ENCODE measurements at regions not wholly inside any gene's neighbourhood (a gene's known extent, or its start where the extent isn't known, plus 50 kb on each side); places are given as distances from the start of the nearest gene placed in this dataset.

DNA sequence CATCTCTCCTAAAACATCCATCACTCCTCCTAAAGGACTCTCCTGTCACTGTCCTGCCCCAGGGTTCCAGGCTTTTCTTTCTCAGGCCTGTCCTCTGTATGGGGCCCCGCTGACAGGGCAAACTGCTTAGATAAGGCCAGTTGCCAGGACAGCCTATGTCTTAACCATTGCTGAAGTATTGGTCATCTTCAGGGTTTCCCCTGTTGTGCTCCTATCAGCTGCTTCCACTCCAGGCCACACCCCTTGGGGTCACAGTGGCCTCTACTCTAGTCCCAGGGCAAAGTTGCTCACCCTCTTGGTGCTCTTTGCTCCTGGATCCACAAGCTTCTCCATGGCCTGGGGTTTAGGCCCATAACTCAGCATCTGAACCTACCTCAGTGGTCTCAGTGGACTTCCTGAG is 138.0 kb upstream of the PJA1 start:
- DNase-seq (ENCODE audit: low read depth) = no peak
- Histone ChIP-seq H3K4me3 (ENCODE audit: low read length) (no peak overlapping the region), H3K9me3 (ENCODE audit: control insufficient read depth, low read length) (no peaks in the 10 kb centered on the region), H3K9ac (ENCODE audit: low read length) (no peak overlapping the region), H3K27me3 (replicated peaks; ENCODE audit: control insufficient read depth, insufficient read depth, low read length) (peaks cover 56% of the 10 kb centered on the region), H3K4me1 (ENCODE audit: control insufficient read depth, insufficient read depth, low read length) (peaks cover 13% of the 10 kb centered on the region), H3K36me3 (ENCODE audit: control insufficient read depth, insufficient read depth, low read length, severe bottlenecking) (no peaks in the 10 kb centered on the region)

DNA sequence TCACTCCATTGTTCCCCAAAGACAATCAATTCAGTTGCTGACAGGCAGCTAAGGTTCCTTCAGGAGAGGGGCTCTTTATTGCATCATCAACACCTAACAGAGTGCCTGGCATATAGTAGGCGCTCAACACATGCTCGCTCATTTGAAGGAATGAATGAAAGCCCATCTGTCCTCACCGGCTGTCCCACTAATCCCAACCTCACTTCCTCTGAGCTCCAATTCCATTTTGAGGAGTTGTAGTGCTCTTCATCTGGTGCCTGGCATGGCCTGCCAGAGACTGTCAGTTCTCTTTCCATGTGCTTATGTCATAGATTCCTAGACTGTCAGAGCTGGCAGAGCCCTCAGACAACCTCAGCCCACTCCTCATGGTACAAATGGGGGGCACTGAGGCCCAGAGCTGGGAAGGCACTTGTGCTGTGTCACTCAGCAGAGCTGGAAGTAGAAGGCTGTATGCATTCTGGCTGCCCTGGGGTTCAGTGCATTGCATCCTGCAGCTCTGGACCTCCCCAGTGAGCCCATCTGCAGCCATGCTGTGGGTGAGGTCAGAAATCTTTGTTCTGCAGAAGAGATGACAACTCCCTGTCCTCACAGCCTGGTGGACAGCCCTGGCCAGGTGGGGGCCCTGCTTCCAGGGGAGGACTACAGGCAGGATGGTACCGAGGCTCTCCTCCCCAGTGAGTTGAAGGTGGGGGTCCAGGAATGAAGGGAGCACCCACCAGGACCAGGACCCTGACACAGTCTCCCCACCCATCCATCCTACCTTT is 134.9 kb upstream of the PJA1 start:
- H3K27me3 ChIP-seq (replicated peaks; ENCODE audit: control insufficient read depth, insufficient read depth, low read length) = peaks cover 47% of the 10 kb centered on the region
- no peak overlapping the region for H3K4me3 ChIP-seq (ENCODE audit: low read length)
- peaks cover 13% of the 10 kb centered on the region for H3K4me1 ChIP-seq (ENCODE audit: control insufficient read depth, insufficient read depth, low read length)
- no peak overlapping the region for H3K9ac ChIP-seq (ENCODE audit: low read length)
- no peak for DNase-seq (ENCODE audit: low read depth)
- no peaks in the 10 kb centered on the region for H3K9me3 ChIP-seq (ENCODE audit: control insufficient read depth, low read length)
- H3K36me3 ChIP-seq (ENCODE audit: control insufficient read depth, insufficient read depth, low read length, severe bottlenecking) = no peaks in the 10 kb centered on the region

GRCh38 chrX:69299285-69299684 is 134.0 kb upstream of the PJA1 start:
- Histone ChIP-seq H3K27me3 (replicated peaks; ENCODE audit: control insufficient read depth, insufficient read depth, low read length) (peaks cover 47% of the 10 kb centered on the region), H3K9ac (ENCODE audit: low read length) (no peak overlapping the region), H3K4me3 (ENCODE audit: low read length) (no peak overlapping the region), H3K4me1 (ENCODE audit: control insufficient read depth, insufficient read depth, low read length) (peaks cover 13% of the 10 kb centered on the region), H3K9me3 (ENCODE audit: control insufficient read depth, low read length) (no peaks in the 10 kb centered on the region), H3K36me3 (ENCODE audit: control insufficient read depth, insufficient read depth, low read length, severe bottlenecking) (no peaks in the 10 kb centered on the region)
- DNase-seq (ENCODE audit: low read depth) = no peak

DNA sequence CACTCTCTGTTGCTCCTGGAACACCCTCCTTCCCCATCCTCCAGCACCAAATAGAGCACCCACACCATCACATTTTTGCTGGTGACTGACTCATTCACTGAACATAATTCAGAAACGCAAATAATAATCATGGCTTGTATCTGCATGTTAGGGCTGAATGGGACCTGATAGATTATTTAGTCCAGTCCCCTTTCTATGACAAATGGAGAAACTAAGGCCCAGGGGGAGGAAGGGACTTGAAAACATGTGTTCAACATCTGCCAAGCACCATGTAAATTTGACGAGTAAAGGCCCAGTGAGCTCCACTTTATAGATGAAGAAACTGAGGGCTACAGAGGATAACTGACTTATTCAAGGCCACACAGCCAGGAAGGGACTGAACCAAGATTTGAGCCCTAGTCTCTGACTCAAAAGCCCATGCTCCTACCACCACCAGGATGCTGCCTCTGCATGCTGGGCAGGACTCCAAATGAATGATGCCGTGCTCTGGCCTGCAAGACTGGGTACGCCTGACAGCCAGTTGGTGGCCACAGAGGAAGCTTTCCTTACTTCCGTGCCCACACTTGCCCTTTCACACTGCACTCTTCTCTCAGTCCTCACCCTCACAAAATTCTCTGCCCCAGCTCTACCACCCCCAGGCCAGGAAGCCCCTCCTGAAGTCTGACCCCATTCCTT is 133.3 kb upstream of the PJA1 start:
- no peak for DNase-seq (ENCODE audit: low read depth)
- Histone ChIP-seq H3K4me3 (ENCODE audit: low read length) (no peak overlapping the region), H3K27me3 (replicated peaks; ENCODE audit: control insufficient read depth, insufficient read depth, low read length) (peaks cover 43% of the 10 kb centered on the region), H3K9ac (ENCODE audit: low read length) (no peak overlapping the region), H3K36me3 (ENCODE audit: control insufficient read depth, insufficient read depth, low read length, severe bottlenecking) (no peaks in the 10 kb centered on the region), H3K9me3 (ENCODE audit: control insufficient read depth, low read length) (no peaks in the 10 kb centered on the region), H3K4me1 (ENCODE audit: control insufficient read depth, insufficient read depth, low read length) (peaks cover 13% of the 10 kb centered on the region)

DNA sequence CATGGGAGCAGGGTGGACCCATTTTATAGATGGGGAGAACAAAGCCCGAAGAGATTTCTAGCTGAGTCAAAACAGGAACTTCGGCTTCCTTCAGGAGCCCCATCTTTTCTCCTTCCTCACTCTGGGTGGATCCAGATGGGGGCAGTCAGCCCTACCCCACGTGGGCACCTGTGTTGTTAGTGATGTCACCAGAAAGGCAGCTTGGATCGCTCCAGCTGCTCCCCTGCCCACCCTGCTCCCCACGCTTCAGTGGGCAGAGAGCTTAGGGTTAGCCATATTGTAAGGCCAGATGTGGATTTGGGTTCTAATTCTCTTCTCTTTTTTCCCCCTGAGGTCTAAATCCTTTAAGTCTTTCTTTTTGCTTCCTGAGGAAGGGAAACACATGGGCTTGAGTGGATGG is 132.3 kb upstream of the PJA1 start:
- DNase-seq (ENCODE audit: low read depth) = no peak
- H3K27me3 ChIP-seq (replicated peaks; ENCODE audit: control insufficient read depth, insufficient read depth, low read length) = peaks cover 41% of the 10 kb centered on the region
- H3K36me3 ChIP-seq (ENCODE audit: control insufficient read depth, insufficient read depth, low read length, severe bottlenecking) = no peaks in the 10 kb centered on the region
- peaks cover 8% of the 10 kb centered on the region for H3K4me1 ChIP-seq (ENCODE audit: control insufficient read depth, insufficient read depth, low read length)
- H3K4me3 ChIP-seq (ENCODE audit: low read length) = no peak overlapping the region
- H3K9ac ChIP-seq (ENCODE audit: low read length) = no peak overlapping the region
- H3K9me3 ChIP-seq (ENCODE audit: control insufficient read depth, low read length) = no peaks in the 10 kb centered on the region

- no peaks in the 10 kb centered on the region for H3K9me3 ChIP-seq (ENCODE audit: control insufficient read depth, low read length)
- no peak overlapping the region for H3K9ac ChIP-seq (ENCODE audit: low read length)
- H3K36me3 ChIP-seq (ENCODE audit: control insufficient read depth, insufficient read depth, low read length, severe bottlenecking) = no peaks in the 10 kb centered on the region
- H3K27me3 ChIP-seq (replicated peaks; ENCODE audit: control insufficient read depth, insufficient read depth, low read length) = peaks cover 33% of the 10 kb centered on the region
- DNase-seq (ENCODE audit: low read depth) = no peak
- H3K4me3 ChIP-seq (ENCODE audit: low read length) = no peak overlapping the region
- peaks cover 10% of the 10 kb centered on the region for H3K4me1 ChIP-seq (ENCODE audit: control insufficient read depth, insufficient read depth, low read length)
Observed at GRCh38 chrX:69293776-69294601, 128.7 kb upstream of the PJA1 start.

DNA sequence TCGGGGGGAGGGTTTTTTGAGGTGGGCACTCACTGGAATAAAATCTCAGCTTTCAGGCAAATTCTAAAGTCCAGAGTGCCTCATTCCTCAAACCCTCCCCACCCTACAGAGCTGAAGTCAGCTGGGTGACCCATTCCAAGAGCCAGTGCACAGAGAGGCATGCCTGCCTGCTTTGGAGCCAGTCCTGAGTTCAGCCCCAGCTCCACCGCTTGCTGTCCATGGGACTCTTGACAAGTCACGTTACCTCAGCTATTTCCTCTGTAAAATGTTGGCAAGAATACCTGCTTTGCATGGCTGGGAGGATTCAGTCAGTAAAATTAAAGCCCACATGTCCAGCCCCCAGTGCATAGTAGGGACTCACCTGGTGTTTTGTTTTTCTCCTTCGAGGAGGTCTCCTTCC is 125.9 kb upstream of the PJA1 start:
- peaks cover 43% of the 10 kb centered on the region for H3K27me3 ChIP-seq (replicated peaks; ENCODE audit: control insufficient read depth, insufficient read depth, low read length)
- no peak overlapping the region for H3K9ac ChIP-seq (ENCODE audit: low read length)
- no peak overlapping the region for H3K4me3 ChIP-seq (ENCODE audit: low read length)
- no peaks in the 10 kb centered on the region for H3K9me3 ChIP-seq (ENCODE audit: control insufficient read depth, low read length)
- no peak for DNase-seq (ENCODE audit: low read depth)
- no peaks in the 10 kb centered on the region for H3K36me3 ChIP-seq (ENCODE audit: control insufficient read depth, insufficient read depth, low read length, severe bottlenecking)
- peaks cover 14% of the 10 kb centered on the region for H3K4me1 ChIP-seq (ENCODE audit: control insufficient read depth, insufficient read depth, low read length)

- DNase-seq (ENCODE audit: low read depth) = no peak
- peaks cover 45% of the 10 kb centered on the region for H3K27me3 ChIP-seq (replicated peaks; ENCODE audit: control insufficient read depth, insufficient read depth, low read length)
- H3K36me3 ChIP-seq (ENCODE audit: control insufficient read depth, insufficient read depth, low read length, severe bottlenecking) = no peaks in the 10 kb centered on the region
- H3K4me3 ChIP-seq (ENCODE audit: low read length) = no peak overlapping the region
- H3K9me3 ChIP-seq (ENCODE audit: control insufficient read depth, low read length) = no peaks in the 10 kb centered on the region
- peaks cover 21% of the 10 kb centered on the region for H3K4me1 ChIP-seq (ENCODE audit: control insufficient read depth, insufficient read depth, low read length)
- no peak overlapping the region for H3K9ac ChIP-seq (ENCODE audit: low read length)
Observed at GRCh38 chrX:69290292-69290691, 125.0 kb upstream of the PJA1 start.

DNA sequence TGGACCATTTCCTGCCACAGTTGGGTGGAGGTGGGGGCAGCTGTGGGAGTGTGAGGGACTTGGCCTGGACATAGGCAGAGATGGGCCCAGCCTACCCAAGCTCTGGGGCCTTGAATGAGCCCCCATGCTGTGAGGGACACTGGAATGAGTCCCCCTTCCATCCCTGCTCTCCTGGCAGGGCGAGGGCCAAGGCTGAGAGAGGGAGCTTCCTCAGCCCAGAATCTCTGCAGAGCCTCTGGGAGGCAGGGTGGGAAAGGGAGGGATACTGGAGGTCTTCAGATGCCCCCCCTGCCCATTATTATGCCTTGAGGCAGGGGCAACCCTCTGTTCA is 124.5 kb upstream of the PJA1 start:
- peaks cover 26% of the 10 kb centered on the region for H3K4me1 ChIP-seq (ENCODE audit: control insufficient read depth, insufficient read depth, low read length)
- H3K27me3 ChIP-seq (replicated peaks; ENCODE audit: control insufficient read depth, insufficient read depth, low read length) = peaks cover 45% of the 10 kb centered on the region
- no peaks in the 10 kb centered on the region for H3K36me3 ChIP-seq (ENCODE audit: control insufficient read depth, insufficient read depth, low read length, severe bottlenecking)
- no peak overlapping the region for H3K9ac ChIP-seq (ENCODE audit: low read length)
- no peak overlapping the region for H3K4me3 ChIP-seq (ENCODE audit: low read length)
- DNase-seq (ENCODE audit: low read depth) = no peak
- H3K9me3 ChIP-seq (ENCODE audit: control insufficient read depth, low read length) = no peaks in the 10 kb centered on the region

DNA sequence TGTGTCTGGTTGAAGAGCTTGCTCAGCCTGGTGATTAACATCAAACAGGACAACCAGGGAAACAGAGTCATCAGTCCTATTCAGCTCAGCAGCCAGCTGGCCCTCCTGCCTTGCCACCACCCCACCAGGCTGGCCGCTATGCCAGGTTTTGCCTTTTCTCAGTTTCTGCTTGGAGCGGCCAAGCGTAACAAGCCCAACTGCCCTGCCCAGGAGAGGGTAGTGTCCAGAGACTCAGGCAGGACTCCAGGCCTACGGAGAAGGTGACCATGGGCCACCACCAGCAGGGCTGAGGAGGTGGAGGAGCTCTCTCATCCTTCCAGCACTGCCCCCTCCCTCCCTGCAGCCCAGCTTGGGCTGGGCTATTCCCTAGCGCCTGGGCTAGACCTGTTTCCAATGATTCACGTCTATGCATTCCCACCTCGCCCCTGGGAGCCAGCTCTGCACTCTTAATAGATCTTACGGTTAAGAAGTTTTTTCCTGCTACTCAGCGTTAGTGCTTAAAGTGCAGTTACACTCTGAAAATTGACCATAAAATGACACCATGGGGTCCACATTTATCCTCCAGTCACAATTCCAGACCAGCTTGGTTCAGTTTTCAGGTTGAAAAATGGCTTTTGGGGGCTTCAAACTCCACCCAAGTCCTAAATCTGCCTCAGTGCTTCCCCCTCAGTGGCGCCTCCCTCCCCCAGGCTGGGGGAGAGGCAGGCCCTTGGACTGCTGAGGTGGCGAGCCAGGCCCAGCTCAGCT is 124.0 kb upstream of the PJA1 start:
- Histone ChIP-seq H3K36me3 (ENCODE audit: control insufficient read depth, insufficient read depth, low read length, severe bottlenecking) (no peaks in the 10 kb centered on the region), H3K9ac (ENCODE audit: low read length) (no peak overlapping the region), H3K27me3 (replicated peaks; ENCODE audit: control insufficient read depth, insufficient read depth, low read length) (peaks cover 45% of the 10 kb centered on the region), H3K4me1 (ENCODE audit: control insufficient read depth, insufficient read depth, low read length) (peaks cover 26% of the 10 kb centered on the region), H3K9me3 (ENCODE audit: control insufficient read depth, low read length) (no peaks in the 10 kb centered on the region), H3K4me3 (ENCODE audit: low read length) (no peak overlapping the region)
- DNase-seq (ENCODE audit: low read depth) = no peak

DNA sequence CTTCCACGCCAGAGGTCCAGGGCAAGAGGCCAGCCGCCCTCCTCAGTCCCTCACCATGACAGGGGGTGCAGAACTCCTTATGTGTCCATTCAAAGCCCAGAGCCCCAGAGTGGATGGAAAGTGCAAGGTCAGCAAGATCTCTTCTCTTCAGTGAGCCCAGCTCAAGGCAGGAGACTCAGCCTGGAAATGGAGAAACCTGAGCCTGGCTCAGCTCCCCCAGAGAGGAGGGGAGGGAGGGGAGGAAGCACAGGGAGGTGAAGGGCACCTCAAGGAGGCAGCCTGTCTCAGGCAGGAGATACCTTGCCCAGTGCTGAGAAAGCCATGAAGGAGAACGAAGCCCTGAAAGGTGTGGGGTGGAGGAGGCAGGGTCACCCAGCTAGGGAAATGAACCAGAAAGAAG is 121.8 kb upstream of the PJA1 start:
- Histone ChIP-seq H3K9ac (ENCODE audit: low read length) (no peak overlapping the region), H3K9me3 (ENCODE audit: control insufficient read depth, low read length) (no peaks in the 10 kb centered on the region), H3K4me3 (ENCODE audit: low read length) (no peak overlapping the region), H3K36me3 (ENCODE audit: control insufficient read depth, insufficient read depth, low read length, severe bottlenecking) (no peaks in the 10 kb centered on the region), H3K27me3 (replicated peaks; ENCODE audit: control insufficient read depth, insufficient read depth, low read length) (peaks cover 44% of the 10 kb centered on the region), H3K4me1 (ENCODE audit: control insufficient read depth, insufficient read depth, low read length) (peaks cover 26% of the 10 kb centered on the region)
- DNase-seq (ENCODE audit: low read depth) = no peak

Data from adipocyte (in vitro differentiated cells).